ENCODE measurements at regions not wholly inside any gene's neighbourhood (a gene's known extent, or its start where the extent isn't known, plus 50 kb on each side); places are given as distances from the start of the nearest gene placed in this dataset.

DNA sequence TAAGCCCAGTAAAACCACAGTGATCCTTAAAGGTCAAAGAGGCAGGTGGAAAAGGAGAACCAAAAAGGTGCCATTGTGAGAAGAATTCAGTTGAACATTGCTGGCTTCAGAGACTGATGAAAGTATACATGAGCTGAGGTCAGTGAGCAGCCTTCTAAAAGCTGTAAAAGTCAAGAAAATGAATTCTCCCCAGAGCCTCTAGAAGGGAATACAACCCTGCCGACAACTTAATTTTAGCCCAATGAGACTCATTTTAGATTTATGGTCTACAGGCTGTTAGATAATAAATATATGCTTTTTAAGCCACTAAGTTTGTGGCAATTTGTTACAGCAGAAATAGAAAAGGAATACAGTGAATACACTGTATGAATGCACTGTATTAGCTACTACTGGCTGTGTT is 911.4 kb downstream of the TRIB2 start:
- no peak for TF ChIP-seq POLR2A (IDR thresholded peaks at IDR 0.05)
- TF ChIP-seq, protein P1, sequence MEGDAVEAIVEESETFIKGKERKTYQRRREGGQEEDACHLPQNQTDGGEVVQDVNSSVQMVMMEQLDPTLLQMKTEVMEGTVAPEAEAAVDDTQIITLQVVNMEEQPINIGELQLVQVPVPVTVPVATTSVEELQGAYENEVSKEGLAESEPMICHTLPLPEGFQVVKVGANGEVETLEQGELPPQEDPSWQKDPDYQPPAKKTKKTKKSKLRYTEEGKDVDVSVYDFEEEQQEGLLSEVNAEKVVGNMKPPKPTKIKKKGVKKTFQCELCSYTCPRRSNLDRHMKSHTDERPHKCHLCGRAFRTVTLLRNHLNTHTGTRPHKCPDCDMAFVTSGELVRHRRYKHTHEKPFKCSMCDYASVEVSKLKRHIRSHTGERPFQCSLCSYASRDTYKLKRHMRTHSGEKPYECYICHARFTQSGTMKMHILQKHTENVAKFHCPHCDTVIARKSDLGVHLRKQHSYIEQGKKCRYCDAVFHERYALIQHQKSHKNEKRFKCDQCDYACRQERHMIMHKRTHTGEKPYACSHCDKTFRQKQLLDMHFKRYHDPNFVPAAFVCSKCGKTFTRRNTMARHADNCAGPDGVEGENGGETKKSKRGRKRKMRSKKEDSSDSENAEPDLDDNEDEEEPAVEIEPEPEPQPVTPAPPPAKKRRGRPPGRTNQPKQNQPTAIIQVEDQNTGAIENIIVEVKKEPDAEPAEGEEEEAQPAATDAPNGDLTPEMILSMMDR (IDR thresholded peaks at IDR 0.05) = no peak

Measured in vagina (tissue), 2 donors.